Keratinocyte (primary cell): ENCODE measurements at regions not wholly inside any gene's neighbourhood (a gene's known extent, or its start where the extent isn't known, plus 50 kb on each side); places are given as distances from the start of the nearest gene placed in this dataset.

ENCODE experiments used
- DNase-seq: peaks from one replicate; pipeline ENCODE4 v3.0.0-alpha.2; 2011; ENCODE audit warnings: low read depth, missing footprints, low spot score
- FAIRE-seq: peaks from 2 replicates; lab custom pipeline; 2011; peaks lifted over from hg19 to GRCh38; lab: Jason Lieb, UNC
- H2AFZ ChIP-seq: 2 replicates; pipeline ENCODE4 v1.6.0; 2012; ENCODE audit warnings: low read length, control low read depth, inconsistent platforms; ENCODE audit not compliant: control insufficient read depth
- H3K27ac ChIP-seq: 2 replicates; pipeline ENCODE4 v1.5.1; 2011; ENCODE audit warnings: low read length; ENCODE audit not compliant: control insufficient read depth, insufficient read depth
- H3K27me3 ChIP-seq: 3 replicates; pipeline ENCODE4 v1.6.0; 2011; ENCODE audit warnings: low read length; ENCODE audit not compliant: control insufficient read depth, insufficient read depth; ENCODE audit errors: extremely low read depth
- H3K36me3 ChIP-seq, 2 experiments: 2 replicates in 1 of 2; 3 replicates in 1 of 2; pipeline ENCODE4 v1.5.1; 2011; ENCODE audit warnings: low read length in 2 of 2, mild to moderate bottlenecking in 1 of 2; ENCODE audit not compliant: control insufficient read depth in 2 of 2, insufficient read depth in 2 of 2; ENCODE audit errors: extremely low read depth in 1 of 2
- H3K4me1 ChIP-seq: 3 replicates; pipeline ENCODE4 v1.5.1; 2011; ENCODE audit warnings: low read length; ENCODE audit not compliant: control insufficient read depth, insufficient read depth; ENCODE audit errors: extremely low read depth
- H3K4me2 ChIP-seq: 3 replicates; pipeline ENCODE4 v1.6.0; 2011; ENCODE audit warnings: low read depth, low read length; ENCODE audit not compliant: control insufficient read depth, insufficient read depth; ENCODE audit errors: extremely low read depth
- H3K4me3 ChIP-seq, 3 experiments: fragments of 200-600 bp in 1 of 3; sonication (generic) in 1 of 3; 2 replicates in 2 of 3; 3 replicates in 1 of 3; pipeline ENCODE4 v1.5.1; 2011 to 2016; ENCODE audit warnings: low read length in 3 of 3, mild to moderate bottlenecking in 3 of 3, control low read depth in 2 of 3, inconsistent platforms in 1 of 3, low read depth in 1 of 3, mixed read lengths in 1 of 3, mixed run types in 1 of 3, moderate library complexity in 1 of 3; ENCODE audit not compliant: control insufficient read depth in 2 of 3, insufficient read depth in 2 of 3; ENCODE audit errors: extremely low read depth in 1 of 3
- H3K79me2 ChIP-seq: 2 replicates; pipeline ENCODE4 v1.6.0; 2012; ENCODE audit warnings: low read length; ENCODE audit not compliant: control insufficient read depth, insufficient read depth
- H3K9ac ChIP-seq: 3 replicates; pipeline ENCODE4 v1.6.0; 2011; ENCODE audit warnings: low read length; ENCODE audit not compliant: control insufficient read depth, insufficient read depth; ENCODE audit errors: extremely low read depth
- H3K9me1 ChIP-seq: 3 replicates; pipeline ENCODE4 v1.6.0; 2011; ENCODE audit warnings: low read length; ENCODE audit not compliant: control insufficient read depth, insufficient read depth; ENCODE audit errors: extremely low read depth
- H3K9me3 ChIP-seq: 2 replicates; pipeline ENCODE4 v1.5.1; 2012; ENCODE audit warnings: low read depth, low read length; ENCODE audit not compliant: control insufficient read depth
- H4K20me1 ChIP-seq: 3 replicates; pipeline ENCODE4 v1.6.0; 2011; ENCODE audit warnings: low read length; ENCODE audit not compliant: control insufficient read depth, insufficient read depth; ENCODE audit errors: extremely low read depth
- EZH2 ChIP-seq: IDR thresholded peaks from one replicate; pipeline ENCODE4 v1.6.1; 2012; ENCODE audit warnings: inconsistent platforms, mild to moderate bottlenecking, low read length, moderate library complexity
- dilution Hi-C: fragments of 300-500 bp; cut with MboI; formaldehyde crosslinking; loops from one replicate; pipeline ENCODE4 v1.7.0; 2020; ENCODE audit warnings: low sequenced_read_pairs; ENCODE audit not compliant: extremely low pct_ligation_motif_present
- TF ChIP-seq, protein P1 (sequence below), 3 experiments: IDR thresholded peaks in 1 of 3; conservative IDR thresholded peaks in 1 of 3; optimal IDR thresholded peaks in 1 of 3; 2 replicates in 2 of 3; 3 replicates in 1 of 3; pipeline versions ENCODE3 to v1.5.1; 2011; ENCODE audit warnings: low read length in 3 of 3, mild to moderate bottlenecking in 3 of 3, moderate library complexity in 2 of 3, control low read depth in 1 of 3, inconsistent platforms in 1 of 3; ENCODE audit not compliant: insufficient read depth in 2 of 3; ENCODE audit errors: extremely low read depth in 1 of 3

DNA sequence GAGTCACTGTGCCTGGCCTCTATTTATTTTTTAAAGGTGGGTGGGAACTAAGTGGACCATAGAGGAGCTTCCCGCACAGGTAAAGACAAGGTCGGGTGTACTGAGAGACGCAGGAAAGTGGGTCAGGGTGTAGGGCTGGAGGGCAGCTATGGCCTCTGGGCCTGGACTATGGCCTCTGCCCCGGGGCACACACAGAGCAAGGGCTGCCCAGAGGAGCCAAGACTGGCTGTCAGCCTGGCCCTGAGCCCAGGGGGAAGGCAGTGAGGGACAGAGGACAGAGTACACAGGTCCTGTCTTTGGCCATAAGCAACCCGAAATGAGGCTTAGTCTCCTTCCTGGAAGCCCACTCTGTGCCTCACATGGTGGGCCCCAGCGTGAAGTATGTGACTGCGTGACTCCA is 102.1 kb upstream of the PRB2 start:
- DNase-seq (no peak), FAIRE-seq (no peak)
- Histone ChIP-seq H3K4me3 (no peak overlapping the region), H3K9me3 (no peaks in the 10 kb centered on the region), H3K4me1 (no peaks in the 10 kb centered on the region), H4K20me1 (no peaks in the 10 kb centered on the region), H3K27ac (no peak overlapping the region), H3K9ac (no peak overlapping the region), H3K27me3 (peaks cover 13% of the 10 kb centered on the region), H3K36me3 (no peaks in the 10 kb centered on the region), H3K9me1 (no peaks in the 10 kb centered on the region), H2AFZ (no peak overlapping the region), H3K4me2 (no peak overlapping the region), H3K79me2 (no peaks in the 10 kb centered on the region)
- dilution Hi-C loops: loop anchor here (25.0 kb wide), 1 partner anchor 260 kb away; no protein-coding TSS in a partner anchor
- no peak for TF ChIP-seq EZH2
- TF ChIP-seq, protein P1, sequence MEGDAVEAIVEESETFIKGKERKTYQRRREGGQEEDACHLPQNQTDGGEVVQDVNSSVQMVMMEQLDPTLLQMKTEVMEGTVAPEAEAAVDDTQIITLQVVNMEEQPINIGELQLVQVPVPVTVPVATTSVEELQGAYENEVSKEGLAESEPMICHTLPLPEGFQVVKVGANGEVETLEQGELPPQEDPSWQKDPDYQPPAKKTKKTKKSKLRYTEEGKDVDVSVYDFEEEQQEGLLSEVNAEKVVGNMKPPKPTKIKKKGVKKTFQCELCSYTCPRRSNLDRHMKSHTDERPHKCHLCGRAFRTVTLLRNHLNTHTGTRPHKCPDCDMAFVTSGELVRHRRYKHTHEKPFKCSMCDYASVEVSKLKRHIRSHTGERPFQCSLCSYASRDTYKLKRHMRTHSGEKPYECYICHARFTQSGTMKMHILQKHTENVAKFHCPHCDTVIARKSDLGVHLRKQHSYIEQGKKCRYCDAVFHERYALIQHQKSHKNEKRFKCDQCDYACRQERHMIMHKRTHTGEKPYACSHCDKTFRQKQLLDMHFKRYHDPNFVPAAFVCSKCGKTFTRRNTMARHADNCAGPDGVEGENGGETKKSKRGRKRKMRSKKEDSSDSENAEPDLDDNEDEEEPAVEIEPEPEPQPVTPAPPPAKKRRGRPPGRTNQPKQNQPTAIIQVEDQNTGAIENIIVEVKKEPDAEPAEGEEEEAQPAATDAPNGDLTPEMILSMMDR (optimal IDR thresholded peaks at IDR 0.05 in 1 of 3, IDR thresholded peaks at IDR 0.05 in 1 of 3, conservative IDR thresholded peaks at IDR 0.05 in 1 of 3; ENCODE audit: extremely low read depth in 1 of 3, insufficient read depth in 2 of 3, low read length in 3 of 3): no peak

DNA sequence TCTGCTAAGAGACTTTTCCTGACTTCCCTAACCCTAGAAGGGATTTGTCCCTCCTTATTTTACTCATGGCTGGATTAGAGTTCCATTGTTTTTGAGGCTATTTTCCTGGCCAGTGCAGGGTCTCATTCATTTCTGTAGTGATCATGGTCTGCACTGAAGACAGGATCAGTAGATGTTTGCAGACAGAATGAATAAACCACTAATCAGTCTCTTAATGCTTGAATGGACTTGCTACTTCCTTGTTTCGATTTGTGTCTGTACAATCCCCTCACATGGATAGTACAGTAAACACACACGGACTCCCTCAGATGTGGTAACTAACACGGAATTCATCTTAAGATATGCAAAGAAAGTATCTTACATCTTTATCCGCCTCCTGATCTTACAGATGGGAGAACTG is 102.6 kb upstream of the PRB2 start:
- H3K27me3 ChIP-seq: peaks cover 13% of the 10 kb centered on the region
- FAIRE-seq: no peak
- TF ChIP-seq, protein P1 (optimal IDR thresholded peaks at IDR 0.05 in 1 of 3, IDR thresholded peaks at IDR 0.05 in 1 of 3, conservative IDR thresholded peaks at IDR 0.05 in 1 of 3; ENCODE audit: extremely low read depth in 1 of 3, insufficient read depth in 2 of 3, low read length in 3 of 3): no peak
- no peak for TF ChIP-seq EZH2

More for the DNA sequence above, 102.6 kb upstream of the PRB2 start:
- no peaks in the 10 kb centered on the region for H3K79me2 ChIP-seq
- H3K9me1 ChIP-seq: no peaks in the 10 kb centered on the region
- dilution Hi-C loops: loop anchor here (25.0 kb wide), 1 partner anchor 261 kb away; no protein-coding TSS in a partner anchor
- no peak overlapping the region for H2AFZ ChIP-seq
- H3K4me1 ChIP-seq: no peaks in the 10 kb centered on the region
- H3K9ac ChIP-seq: no peak overlapping the region
- no peaks in the 10 kb centered on the region for H3K9me3 ChIP-seq
- no peak overlapping the region for H3K4me2 ChIP-seq
- no peak overlapping the region for H3K27ac ChIP-seq
- H3K36me3 ChIP-seq: no peaks in the 10 kb centered on the region
- H4K20me1 ChIP-seq: no peaks in the 10 kb centered on the region
- no peak for DNase-seq
- H3K4me3 ChIP-seq: no peak overlapping the region
